GM18861 (cell line): ENCODE measurements at regions not wholly inside any gene's neighbourhood (a gene's known extent, or its start where the extent isn't known, plus 50 kb on each side); places are given as distances from the start of the nearest gene placed in this dataset.

ENCODE experiments used
- ATAC-seq: cut with Tn5 transposase; IDR thresholded peaks from one replicate; pipeline ENCODE4 v1.9.1; 2021; ENCODE audit not compliant: unreplicated experiment

DNA sequence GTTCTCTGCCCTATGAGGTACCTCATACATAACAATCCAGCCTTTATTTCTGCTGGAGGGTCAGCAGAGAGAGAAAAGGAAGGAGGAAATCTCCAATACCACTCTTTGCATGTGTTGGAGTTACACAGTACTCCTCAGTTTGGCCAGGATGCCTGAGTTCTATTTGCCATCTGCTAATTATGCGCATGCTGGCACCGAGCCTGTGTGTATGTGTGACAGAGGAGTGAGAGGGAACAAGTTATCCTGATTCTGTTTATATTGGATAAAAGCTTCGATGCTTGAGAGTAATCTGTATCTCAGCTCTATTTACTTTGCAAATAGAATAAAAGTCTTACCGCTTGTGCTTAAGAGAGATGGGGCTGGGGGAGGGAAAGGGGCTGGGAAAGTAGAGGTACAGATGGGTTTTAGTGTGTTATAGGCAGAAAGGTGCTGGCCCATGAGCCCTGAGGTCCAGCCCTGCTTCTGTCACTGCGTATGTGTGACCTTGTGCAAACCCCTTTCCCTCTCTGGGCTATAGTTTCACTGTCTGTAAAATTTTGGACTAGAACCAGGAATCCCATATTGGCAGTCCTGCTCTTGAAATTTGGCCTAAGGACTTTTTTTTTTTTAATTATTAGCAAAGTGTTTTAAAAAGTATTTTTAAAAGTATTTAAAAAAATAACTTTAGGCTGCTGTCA lies 54.5 kb upstream of the PLXNA2 start:
- no peak for ATAC-seq

DNA sequence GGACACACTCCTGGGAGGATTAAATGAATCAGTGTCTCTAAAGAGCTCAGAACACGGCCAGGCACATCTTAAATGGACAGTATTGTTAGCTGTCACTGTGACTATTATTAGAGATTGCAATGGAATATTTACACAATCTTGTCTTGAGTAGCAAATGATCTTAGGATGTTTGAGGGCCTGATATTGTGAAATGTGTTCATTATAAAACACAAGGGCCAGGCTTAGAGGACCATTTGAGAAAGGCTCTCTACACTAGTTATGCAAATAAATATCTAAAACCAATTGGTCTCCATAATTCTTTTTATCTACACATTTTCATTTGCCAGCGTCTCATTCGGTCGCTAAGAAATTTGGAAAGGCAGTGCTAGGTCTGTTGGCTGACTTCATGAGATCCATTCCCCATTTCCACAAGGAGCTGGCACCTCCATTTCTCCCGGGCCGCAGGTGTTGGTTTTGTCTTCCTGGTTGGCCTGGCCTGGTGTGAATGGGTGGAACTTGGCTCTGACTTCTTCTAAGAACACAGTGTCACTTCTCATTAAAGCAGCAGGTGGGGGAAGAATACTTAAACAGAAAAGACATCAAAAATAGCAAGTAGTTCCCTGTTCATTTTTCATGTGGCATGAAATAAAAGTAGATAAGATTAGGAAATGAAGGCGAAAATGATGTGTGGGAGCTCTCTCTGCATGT lies 56.0 kb upstream of the PLXNA2 start:
- no peak for ATAC-seq

DNA sequence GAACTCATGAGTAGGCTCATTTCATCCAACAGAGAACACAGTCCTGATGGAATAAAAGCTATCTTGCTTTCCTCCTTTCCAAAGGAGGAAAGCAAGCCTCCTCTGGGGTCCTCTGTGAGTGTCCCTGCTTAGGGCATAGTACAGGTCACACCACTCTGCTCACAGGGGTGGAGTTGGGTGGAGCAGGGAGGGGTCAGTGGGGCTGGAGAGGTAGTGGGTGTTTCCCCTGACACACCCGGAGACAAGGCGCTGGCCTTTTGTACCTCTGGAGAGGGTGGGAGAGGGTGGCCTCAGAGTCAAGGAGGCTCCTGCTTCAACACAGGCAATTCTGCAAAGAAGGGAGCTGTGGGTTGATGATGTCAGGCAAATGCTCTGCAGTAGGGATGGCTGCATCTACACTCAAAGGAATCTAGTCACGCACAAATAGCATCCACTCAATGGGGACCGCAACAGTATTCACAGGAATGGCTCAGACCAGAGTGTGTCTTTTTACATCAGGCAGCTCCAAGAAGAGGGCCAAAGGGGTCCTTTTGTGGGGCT lies 58.6 kb upstream of the PLXNA2 start:
- ATAC-seq: no peak

DNA sequence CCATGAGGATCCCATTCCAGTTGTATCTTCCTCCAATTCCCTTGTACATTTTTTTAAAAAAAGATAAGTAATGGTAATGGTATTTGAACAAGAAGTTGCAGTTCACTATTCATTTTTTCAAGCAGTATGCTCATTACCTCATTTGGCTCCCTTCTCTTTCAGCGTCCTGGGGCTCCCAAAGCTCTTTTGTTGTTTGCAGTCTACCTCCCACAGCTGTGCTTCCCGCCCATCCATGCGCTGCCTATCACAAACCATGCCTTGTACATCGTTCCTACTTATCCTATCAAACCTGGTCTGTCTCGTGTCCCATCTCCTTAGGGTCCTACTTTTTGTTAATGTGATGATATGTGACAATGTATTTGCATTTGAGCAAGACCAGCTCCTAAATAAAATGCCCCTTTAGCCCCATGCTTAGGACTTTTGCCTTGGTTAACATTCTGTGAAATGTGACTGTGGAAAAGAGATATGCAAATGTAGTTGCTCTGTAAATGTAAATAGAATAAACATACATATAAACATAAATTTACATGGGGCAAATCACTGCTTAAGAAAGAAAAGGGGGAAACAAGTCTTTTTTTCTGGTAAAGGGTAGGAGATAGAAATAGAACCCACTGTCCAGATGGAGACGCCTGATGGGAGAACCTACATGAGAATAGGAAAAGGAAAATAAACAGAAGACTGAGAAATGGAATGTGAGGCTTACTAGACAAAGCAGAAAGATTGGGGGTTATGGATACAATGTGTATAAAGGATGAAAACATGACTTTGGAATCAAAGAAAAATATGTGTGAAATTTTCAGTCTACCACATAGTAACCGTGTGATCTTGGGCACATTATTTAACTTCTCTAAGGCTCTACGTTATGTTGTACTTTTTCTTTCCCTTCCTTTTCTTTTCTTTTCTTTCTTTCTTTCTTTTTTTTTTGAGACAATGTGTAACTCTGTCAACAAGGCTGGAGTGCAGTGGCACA lies 59.8 kb upstream of the PLXNA2 start:
- no peak for ATAC-seq

DNA sequence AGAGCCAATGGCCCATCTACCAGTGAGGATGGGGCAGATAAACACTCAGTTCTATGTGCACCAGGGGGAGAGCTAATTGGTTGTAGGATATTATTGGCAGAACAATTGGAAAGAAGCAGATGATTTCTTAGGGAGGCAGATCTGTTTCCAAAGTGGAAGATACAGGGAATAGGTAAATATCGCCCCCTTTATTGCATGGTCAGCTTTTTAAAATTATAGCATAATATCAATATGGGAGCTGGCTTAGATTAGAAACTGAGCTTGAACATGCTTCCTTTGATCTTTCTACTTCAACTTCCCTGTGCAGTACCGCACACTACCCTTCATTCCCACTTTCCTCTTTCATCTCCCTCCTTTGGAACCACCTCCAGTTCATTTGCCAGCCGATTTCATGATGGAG lies 64.0 kb upstream of the PLXNA2 start:
- ATAC-seq: no peak

DNA sequence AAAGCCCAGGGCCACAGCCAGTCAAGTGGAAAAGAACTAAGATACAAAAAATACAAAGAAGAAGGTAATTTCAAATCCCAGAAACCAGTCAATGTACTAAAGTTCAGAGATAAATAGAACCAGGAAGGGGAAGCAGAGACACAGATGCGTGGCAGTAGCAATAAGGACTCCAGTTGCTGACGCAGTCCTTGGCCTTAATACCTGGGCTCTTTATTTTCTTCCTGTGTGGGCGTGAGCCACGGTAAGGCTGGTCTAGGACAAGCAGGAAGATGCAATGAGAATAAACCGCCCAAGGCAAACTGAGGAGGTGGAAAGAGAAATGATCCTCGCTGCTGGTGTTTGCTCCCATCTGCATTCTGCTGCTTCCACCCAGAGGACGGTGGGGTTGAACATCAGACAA lies 65.6 kb upstream of the PLXNA2 start:
- ATAC-seq: no peak

DNA sequence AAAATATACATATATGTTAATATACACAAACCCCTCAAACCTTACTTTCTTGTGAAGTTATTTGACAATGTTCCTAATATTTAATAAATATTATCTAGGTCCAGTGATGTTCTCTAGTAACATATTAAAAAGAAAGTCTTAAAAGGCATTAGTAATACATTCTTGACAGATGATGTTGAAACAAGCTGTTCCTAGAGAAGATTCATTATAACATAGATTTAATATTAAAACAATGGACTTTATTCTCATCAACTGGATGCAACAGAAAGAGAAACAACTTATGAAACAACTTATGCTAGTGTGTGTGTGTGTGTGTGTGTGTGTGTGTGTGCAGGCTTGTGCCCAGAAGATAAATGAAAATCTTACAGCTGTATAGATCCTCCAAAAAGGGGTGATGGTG lies 68.5 kb upstream of the PLXNA2 start:
- ATAC-seq: no peak

DNA sequence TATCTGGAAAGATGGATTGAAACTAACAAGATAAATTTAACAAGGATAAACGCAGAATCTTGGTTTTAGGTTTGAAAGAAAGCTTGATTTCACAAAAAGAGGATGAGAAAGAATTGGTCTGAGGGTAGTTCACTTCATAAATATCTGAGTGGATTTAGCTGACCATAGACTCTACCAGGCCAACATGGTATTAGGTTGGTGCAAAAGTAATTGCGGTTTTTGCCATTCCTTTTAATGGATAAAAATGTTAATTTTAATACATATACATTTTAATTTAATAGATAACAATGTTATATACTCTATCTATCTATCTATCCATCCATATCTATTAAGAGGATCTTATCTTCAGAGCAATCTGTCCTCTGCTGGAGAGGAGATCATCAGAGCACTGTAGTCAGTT lies 70.2 kb upstream of the PLXNA2 start:
- no peak for ATAC-seq

DNA sequence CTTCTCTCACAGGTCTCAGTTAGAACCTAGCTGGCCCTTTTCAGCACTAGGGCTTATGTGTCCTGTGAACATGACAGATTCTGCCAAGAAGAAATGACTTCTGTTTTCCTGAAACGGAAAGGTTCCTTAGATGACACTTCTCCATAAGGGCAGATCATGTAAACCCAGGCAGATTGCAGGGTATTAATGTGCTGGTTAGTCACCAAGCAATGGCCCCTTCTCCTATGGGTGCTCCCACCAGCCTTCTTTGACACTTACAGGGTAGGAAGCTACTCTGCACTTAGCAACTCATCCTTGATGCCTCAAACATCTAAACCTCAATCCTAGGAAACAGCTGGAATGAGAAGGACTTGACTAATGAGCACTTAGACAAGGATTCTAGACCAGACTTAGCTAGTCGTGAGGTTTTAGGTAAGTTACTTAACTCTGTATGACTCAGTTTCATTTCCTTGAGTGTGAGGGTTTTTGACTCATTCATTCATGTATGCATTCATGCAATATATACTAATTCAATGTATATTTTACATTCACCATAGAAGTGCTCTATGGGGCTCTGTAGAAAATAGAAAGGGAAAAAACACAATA lies 74.1 kb upstream of the PLXNA2 start:
- no peak for ATAC-seq

DNA sequence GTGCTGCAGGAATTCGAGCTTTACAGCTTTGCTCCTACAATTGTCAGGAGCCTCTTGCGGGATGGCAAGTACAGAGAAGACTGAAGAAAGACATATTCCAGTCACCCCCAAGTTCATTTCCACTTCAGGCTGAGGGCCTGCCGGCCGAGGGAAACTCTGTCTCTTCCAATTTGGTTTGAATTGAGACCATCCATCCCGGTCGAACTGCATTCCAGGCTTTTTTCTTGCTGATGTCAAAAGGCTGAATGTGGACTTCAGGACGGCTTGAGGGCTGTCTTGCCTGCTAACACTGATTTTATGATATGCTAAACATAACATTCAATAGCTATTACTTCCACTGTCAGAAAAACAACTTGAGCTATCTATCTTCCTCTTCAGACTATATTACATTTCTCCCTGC lies 79.8 kb upstream of the PLXNA2 start:
- ATAC-seq: no peak

DNA sequence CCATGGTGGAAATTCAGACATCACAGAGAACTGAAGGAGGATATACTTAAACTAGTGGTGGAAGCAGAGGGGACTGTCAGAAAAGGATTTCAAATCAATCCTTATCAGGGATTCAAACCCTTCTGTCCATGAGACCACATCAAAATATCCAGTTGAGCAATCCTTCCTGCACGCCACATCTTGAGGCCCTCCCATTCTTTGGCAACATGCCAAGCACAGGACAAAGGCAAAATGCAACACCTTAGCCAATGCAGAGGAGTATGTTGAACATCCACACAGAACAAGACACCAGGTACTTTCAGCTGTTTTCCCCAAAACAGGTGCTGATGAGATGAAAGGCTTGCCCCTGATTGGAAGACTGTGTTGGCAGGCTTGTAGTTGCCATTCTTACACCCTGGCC lies 81.8 kb upstream of the PLXNA2 start:
- no peak for ATAC-seq

DNA sequence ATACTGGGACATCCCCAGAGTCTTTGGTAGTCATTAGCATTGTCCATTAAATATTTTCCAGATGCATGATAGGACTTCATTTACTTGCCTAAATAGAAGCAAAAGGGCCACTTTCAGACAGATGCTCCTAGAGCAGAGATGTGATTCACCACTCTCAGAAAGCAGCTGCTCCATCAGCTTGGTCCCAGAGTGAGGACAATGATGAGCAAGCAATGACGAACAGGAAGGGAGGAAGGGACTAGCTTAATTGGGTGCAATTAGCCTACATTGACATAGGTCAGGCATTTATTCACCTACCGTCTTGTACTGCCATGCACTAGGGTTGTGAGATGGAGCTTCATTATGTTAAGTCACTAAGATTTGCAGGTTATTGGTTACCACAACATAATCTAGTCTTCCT lies 85.1 kb upstream of the PLXNA2 start:
- no peak for ATAC-seq

DNA sequence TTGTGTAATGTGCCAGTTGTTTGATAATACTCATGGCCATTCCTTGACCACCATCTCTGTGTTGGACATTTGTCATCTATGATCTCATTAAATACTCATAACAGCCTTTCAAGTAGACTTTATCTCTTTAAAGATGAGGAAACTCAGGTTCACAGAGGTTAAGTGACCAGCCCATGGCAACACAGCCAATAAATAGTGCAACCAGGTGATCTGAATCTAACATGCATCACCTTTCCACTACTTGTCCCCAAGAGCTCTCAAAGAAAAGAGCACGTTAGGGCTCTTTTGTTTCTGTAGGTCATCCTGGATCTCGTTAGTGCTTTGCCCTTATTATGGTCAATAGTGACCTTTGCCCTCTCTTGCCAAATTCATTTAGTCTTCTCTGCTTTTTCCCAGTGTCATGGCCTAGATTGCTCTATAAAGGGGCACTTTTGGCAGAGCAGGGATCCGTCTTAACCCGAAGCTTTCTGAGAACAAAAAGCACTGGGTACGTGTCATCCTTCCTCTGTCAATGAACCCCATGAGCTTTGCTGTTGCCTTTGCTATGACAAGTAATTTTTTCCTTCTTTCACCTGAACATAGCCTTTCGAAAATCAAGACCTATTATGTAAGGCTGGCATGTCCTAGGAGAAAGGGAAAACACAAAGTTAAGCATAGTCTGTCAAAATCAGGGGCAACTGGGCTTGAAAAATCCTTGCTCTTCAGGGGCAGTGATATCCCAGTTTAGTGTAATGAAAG lies 88.0 kb upstream of the PLXNA2 start:
- no peak for ATAC-seq

DNA sequence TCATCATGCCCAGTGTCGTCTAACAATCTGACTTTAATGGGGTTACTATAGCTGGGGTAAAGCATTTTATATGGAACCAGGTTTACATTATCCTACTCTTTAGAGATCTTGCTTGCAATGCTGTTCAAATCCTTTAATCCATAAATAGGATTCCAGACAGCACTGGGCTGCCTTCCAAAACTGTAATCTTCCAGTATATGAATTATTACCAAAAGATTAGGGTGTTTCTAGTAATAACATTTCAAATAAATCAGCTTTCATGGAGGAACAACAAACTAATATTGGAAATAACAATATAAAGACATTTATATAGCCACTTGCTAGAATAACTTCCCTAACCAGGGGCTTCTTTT lies 88.6 kb upstream of the PLXNA2 start:
- ATAC-seq: no peak

DNA sequence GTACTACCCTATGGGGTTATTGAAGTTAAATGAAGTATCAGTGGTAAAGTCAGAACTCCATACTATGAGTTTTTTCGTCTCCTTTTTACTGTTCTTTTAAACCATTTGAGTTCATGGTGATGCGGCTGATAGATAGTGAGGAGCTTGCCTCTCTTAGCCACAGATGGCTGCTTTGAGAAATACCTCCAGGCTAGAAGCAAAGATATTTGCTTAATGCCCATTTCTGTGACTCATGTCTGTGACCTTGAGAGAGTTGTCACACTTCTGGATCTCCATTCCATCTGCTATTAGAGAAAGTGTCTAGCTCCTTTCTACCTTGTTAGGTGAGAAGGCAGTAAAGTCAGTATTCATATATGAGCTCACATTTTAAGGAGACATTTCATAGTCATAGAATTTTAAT lies 89.5 kb upstream of the PLXNA2 start:
- ATAC-seq: no peak

DNA sequence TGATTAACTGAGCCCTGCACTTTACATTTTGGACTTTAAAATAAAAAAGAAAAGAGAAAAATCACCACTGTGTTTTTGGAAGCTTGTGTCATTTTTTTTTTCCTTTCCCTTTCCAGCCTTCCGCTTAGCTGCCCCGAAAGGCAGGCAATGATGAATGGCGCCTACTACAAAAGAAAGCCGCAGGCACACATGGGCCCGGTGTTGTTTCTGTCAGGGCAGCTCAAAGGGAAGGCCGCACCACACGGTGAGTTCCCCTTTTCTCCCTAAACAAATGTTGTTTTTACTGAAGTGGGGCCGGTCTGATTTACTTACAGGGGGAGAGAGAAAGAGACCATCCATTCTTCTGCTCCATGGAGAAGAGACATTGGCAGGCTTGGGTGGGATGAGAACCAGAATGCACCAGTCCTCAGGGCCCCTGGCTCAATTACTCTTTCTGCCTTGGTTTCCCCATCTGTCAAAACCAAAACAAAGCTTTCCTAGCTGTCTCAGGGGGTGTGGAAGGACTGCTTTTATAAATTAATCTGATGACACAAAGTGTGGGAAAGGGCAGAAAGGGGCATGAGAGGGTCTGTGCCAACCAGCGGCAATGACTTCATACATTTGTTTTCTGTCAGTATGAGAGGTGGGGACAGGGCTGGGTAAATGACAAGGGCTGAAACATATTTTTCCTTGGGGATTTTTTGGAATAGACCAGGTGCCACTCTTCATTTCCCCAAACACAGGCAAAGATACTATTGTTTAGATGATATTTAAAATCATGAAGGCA lies 91.4 kb upstream of the PLXNA2 start:
- ATAC-seq: no peak

DNA sequence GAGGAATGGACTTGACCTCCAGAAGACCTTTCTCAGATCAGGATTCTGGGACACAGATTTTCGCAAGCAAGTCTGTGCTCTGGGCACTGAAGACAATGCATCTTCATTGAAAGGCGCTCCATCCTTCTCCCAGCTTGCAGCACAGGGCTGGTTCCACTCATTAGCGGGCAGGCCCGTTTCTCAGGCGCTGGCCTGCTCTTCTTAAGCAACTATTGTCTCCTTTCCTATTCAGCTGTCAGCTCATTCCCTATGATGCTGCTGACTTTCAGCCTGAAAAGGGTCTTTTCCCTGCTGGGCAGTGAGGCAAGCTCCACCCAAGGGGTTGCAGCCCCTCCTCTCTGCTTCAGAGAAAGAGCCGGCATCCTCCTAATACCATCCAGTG lies 91.9 kb upstream of the PLXNA2 start:
- no peak for ATAC-seq

DNA sequence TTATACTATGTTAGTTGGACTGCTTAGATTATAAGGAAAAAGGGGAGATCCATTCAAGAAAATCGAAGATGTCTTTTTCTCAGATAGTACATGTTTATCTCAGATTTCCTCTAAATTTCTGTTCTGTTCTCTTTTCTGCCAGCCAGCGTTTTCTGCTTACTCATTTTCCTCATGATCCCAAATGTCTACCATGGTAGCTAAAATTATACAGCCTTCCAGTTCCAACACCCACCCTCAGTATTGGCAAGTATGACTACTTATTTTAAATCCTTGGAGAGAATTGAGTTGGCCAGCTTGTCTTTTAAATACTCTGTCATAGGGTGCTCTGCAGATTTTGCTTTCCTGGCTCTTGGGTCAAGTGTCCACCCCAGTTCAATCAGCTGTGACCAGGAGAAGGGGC lies 95.7 kb upstream of the PLXNA2 start:
- no peak for ATAC-seq

DNA sequence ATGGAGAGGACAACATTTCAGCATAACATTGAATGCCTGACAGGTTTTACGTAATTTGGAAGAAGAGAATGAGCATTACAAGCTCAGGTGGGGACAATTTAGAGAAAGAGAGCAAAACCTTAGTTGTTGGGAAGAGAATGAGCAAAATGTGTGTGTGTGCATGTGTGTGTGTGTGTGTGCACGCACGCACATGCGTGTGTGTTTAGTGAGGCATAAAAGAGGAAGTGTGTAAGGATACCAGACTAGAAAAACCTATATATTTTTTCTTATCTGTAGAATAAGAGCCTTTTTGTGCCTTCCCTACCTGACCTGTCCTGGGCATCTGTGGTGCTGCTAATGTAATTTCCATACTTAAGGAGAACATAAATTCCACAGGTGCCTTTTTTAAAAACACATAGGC lies 99.0 kb upstream of the PLXNA2 start:
- no peak for ATAC-seq
